HG03575 (cell line): ENCODE measurements at regions not wholly inside any gene's neighbourhood (a gene's known extent, or its start where the extent isn't known, plus 50 kb on each side); places are given as distances from the start of the nearest gene placed in this dataset.
"Not testable (repeated sequence)": the region's sequence is repeated elsewhere in the genome, so short reads cannot be mapped to it uniquely, and the experiment has no call there.

Source experiments
- ATAC-seq: cut with Tn5 transposase; IDR thresholded peaks from one replicate; pipeline ENCODE4 v1.9.1; 2021; ENCODE audit not compliant: unreplicated experiment, insufficient number of reproducible peaks, low FRiP score; ENCODE audit errors: extremely low read depth

- ATAC-seq = no peak
Observed at GRCh38 chr20:20814685-20815084, 102.2 kb upstream of the RALGAPA2 start.

GRCh38 chr20:20812136-20812535 lies 99.7 kb upstream of the RALGAPA2 start:
- ATAC-seq = no peak

DNA sequence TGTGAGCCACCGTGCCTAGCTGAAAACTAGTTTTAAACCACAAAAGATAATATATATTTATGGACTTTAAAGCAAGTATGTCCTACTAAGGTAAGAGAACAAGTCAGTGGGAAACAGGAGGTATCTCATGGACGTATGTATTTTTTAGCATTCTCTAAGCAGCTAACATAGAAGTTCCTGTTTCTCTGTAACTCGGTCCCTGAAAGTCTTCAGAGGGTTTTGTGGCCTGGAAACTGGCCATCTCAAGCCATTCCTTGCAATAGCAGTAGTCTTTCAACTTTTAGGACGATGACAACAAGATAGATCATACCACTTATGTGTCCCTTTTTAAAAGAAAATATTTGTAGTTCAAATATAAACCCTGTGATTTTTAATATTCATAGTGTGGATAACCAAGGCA lies 95.6 kb upstream of the RALGAPA2 start:
- ATAC-seq = no peak

DNA sequence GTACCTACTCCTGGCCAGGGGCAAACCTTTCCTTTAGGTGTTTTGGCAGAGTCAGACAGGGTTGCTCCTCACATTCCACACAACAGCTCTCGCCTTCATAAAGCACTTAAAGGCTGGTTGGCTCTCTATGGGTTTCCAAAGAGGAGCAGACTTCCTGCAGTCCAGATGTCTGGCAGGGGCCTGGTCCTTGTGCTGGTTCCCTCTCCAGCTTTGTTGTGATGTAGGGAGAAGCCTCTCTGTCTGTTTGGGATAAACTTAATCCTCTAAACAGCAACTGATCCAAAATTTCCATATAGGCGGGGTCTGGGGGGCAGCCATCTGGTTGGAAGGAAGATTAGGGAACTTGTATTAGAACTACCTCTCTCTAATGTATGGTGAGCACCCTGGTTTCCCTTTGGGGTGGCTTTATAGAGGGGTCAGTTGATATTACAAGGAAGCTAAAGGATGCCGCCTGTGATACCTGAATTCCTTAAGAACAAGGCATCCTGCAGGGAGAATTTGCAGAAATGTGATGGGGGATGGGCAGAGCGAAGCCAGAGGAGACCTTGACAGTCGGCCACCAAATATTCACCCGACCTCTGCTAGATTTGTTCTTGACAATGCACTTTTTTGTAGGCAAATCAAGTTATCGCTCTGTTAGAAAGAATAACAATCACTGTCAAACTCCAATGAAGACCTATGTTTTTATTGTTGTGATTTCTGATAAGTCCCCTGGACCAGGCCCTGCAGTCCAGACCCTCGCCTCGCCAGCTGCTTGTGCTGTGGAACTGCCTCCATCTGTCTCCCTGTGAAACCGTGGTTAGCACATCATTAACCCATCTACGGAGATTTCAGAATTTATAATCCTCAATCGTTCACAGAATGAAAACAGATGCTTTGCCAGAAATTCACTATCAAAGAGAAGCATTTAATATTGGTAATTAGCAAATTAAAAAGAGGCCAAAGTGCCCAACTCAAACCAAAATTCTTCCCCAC lies 94.0 kb upstream of the RALGAPA2 start:
- ATAC-seq = no peak

DNA sequence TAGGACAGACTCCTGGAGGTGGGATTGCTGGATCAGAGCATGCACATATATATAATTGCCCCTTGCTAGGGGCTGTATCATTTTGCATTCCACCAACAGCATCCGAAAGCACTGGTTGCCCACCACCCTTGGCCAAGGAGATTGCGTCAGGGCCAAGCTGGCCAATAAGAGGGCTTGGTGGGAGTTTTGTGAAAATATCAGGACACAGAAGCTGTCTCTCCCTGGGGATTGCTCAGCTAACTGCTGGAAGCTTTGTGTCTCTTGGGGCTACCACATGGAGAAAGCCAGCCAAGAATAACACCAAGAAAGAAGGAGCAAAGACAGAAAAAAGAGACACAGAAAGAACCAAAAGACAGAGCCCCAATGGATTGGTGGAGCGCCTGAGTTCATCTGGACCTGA lies 90.6 kb upstream of the RALGAPA2 start:
- ATAC-seq = no peak

- ATAC-seq = no peak
Observed at GRCh38 chr20:20802328-20802727, 89.9 kb upstream of the RALGAPA2 start.

GRCh38 chr20:20799716-20800312 lies 87.4 kb upstream of the RALGAPA2 start:
- ATAC-seq = no peak

GRCh38 chr20:20797521-20798310 lies 85.3 kb upstream of the RALGAPA2 start:
- no peak for ATAC-seq

- no peak for ATAC-seq
Observed at GRCh38 chr20:20796766-20797440, 84.5 kb upstream of the RALGAPA2 start.

GRCh38 chr20:20795721-20796120 lies 83.3 kb upstream of the RALGAPA2 start:
- ATAC-seq = no peak

GRCh38 chr20:20795119-20795518 lies 82.7 kb upstream of the RALGAPA2 start:
- no peak for ATAC-seq

DNA sequence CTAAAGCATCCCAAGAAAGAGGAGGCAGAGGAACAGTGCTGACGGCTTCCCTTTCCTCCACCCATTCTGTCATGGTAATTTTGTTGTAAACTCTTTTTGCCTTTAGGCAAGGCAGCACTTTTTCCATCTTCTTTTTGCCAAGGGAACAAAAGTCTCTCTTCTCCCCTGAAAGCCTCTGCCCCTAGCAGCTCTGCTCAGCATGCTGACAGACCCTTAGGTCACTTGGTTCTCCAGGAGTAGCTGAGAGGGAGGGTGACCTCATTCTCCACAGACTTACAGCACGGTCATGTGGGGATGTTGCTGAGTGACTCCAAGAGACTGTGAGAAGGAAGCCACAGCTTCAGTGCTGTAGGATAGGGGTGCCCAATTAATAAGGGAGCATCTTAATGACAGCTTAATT lies 81.1 kb upstream of the RALGAPA2 start:
- no peak for ATAC-seq

GRCh38 chr20:20791664-20792568 lies 79.5 kb upstream of the RALGAPA2 start:
- no peak for ATAC-seq

- ATAC-seq = no peak
Observed at GRCh38 chr20:20788308-20788707, 75.9 kb upstream of the RALGAPA2 start.

DNA sequence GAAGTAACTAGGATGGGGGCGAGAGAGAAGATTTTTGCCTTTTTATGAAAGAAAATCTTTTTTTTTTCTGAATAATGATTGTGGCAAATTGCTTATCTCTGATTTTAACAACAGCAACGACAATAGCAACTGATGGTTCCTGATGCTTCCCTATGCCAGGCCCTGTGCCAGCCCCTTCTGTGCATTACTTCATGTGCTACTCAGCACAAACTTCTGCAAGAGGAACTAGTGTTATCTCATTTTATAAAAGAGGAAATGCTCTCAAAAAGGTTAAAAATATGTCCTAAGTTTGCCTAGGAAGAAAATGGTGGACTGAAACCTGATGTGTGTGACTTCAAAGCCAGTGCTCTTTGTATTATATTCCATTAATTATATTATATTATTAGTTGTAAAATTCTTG lies 74.0 kb upstream of the RALGAPA2 start:
- ATAC-seq = no peak

- ATAC-seq = no peak
Observed at GRCh38 chr20:20785226-20785625, 72.8 kb upstream of the RALGAPA2 start.

DNA sequence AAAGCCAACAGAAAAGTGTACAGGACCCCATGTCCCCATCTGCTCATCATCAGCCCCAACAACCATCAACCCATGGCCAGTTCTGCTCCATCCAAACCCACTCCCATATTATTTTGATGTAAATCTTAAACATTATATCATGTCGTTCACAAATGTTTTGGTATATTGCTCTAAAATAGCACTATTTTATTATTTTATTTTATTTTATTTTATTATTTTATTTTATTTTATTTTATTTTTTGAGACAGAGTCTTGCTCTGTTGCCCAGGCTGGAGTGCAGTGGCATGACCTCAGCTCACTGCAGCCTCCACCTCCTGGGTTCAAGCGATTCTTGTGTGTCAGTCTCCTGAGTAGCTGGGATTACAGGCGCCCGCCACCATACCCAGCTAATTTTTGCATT lies 72.0 kb upstream of the RALGAPA2 start:
- not testable (repeated sequence) for ATAC-seq

- no peak for ATAC-seq
Observed at GRCh38 chr20:20783450-20783849, 71.0 kb upstream of the RALGAPA2 start.
